ENCODE measurements at regions not wholly inside any gene's neighbourhood (a gene's known extent, or its start where the extent isn't known, plus 50 kb on each side); places are given as distances from the start of the nearest gene placed in this dataset.
"Not testable (repeated sequence)": the region's sequence is repeated elsewhere in the genome, so short reads cannot be mapped to it uniquely, and the experiment has no call there.

- no peak for DNase-seq (ENCODE audit: low read depth)
Observed at GRCh38 chr5:17326600-17327037, 109.2 kb downstream of the BASP1 start.

GRCh38 chr5:17327048-17327625 is 109.7 kb downstream of the BASP1 start:
- DNase-seq (ENCODE audit: low read depth), result no peak

GRCh38 chr5:17329571-17329970 is 112.1 kb downstream of the BASP1 start:
- DNase-seq (ENCODE audit: low read depth), result no peak

- DNase-seq (ENCODE audit: low read depth), result no peak
Observed at GRCh38 chr5:17330386-17330785, 113.0 kb downstream of the BASP1 start.

- DNase-seq (ENCODE audit: low read depth), result no peak
Observed at GRCh38 chr5:17331651-17332050, 114.2 kb downstream of the BASP1 start.

- DNase-seq (ENCODE audit: low read depth), result no peak
Observed at GRCh38 chr5:17333755-17334154, 116.3 kb downstream of the BASP1 start.

GRCh38 chr5:17336054-17336453 is 118.6 kb downstream of the BASP1 start:
- DNase-seq (ENCODE audit: low read depth), result no peak

GRCh38 chr5:17336723-17337122 is 119.3 kb downstream of the BASP1 start:
- not testable (repeated sequence) for DNase-seq (ENCODE audit: low read depth)

- DNase-seq (ENCODE audit: low read depth), result no peak
Observed at GRCh38 chr5:17339841-17340240, 122.4 kb downstream of the BASP1 start.

GRCh38 chr5:17340379-17340778 is 122.9 kb downstream of the BASP1 start:
- no peak for DNase-seq (ENCODE audit: low read depth)

GRCh38 chr5:17340819-17341218 is 123.4 kb downstream of the BASP1 start:
- no peak for DNase-seq (ENCODE audit: low read depth)

GRCh38 chr5:17343675-17344074 is 126.2 kb downstream of the BASP1 start:
- DNase-seq (ENCODE audit: low read depth), result peak; percentile 93

GRCh38 chr5:17346811-17347210 is 129.4 kb downstream of the BASP1 start:
- no peak for DNase-seq (ENCODE audit: low read depth)

GRCh38 chr5:17352223-17352622 is 134.8 kb downstream of the BASP1 start:
- DNase-seq (ENCODE audit: low read depth), result no peak

GRCh38 chr5:17354265-17354664 is 136.8 kb downstream of the BASP1 start:
- DNase-seq (ENCODE audit: low read depth), result no peak

GRCh38 chr5:17355586-17356346 is 138.3 kb downstream of the BASP1 start:
- peak; percentile 93 for DNase-seq (ENCODE audit: low read depth)

- DNase-seq (ENCODE audit: low read depth), result no peak
Observed at GRCh38 chr5:17356551-17356950, 139.1 kb downstream of the BASP1 start.

- DNase-seq (ENCODE audit: low read depth), result no peak
Observed at GRCh38 chr5:17357504-17357903, 140.1 kb downstream of the BASP1 start.

GRCh38 chr5:17358031-17358430 is 140.0 kb upstream of the TAF11L2 start:
- DNase-seq (ENCODE audit: low read depth), result no peak

- DNase-seq (ENCODE audit: low read depth), result peak; percentile 98
Observed at GRCh38 chr5:17359451-17360011, 138.5 kb upstream of the TAF11L2 start.

GRCh38 chr5:17360879-17361278 is 137.2 kb upstream of the TAF11L2 start:
- no peak for DNase-seq (ENCODE audit: low read depth)

- no peak for DNase-seq (ENCODE audit: low read depth)
Observed at GRCh38 chr5:17361331-17361730, 136.7 kb upstream of the TAF11L2 start.
